GM18868 (cell line): ENCODE measurements at regions not wholly inside any gene's neighbourhood (a gene's known extent, or its start where the extent isn't known, plus 50 kb on each side); places are given as distances from the start of the nearest gene placed in this dataset.
"Not testable (repeated sequence)": the region's sequence is repeated elsewhere in the genome, so short reads cannot be mapped to it uniquely, and the experiment has no call there.

ENCODE experiments used
- ATAC-seq: cut with Tn5 transposase; IDR thresholded peaks from one replicate; pipeline ENCODE4 v1.9.1; 2021; ENCODE audit warnings: mild to moderate bottlenecking, moderate library complexity; ENCODE audit not compliant: unreplicated experiment

GRCh38 chr20:29516847-29517246 lies 1740.6 kb upstream of the DEFB115 start:
- not testable (repeated sequence) for ATAC-seq

- ATAC-seq: not testable (repeated sequence)
These were observed 1737.7 kb upstream of the DEFB115 start for GRCh38 chr20:29519610-29520241.

GRCh38 chr20:29533566-29534177 lies 1723.8 kb upstream of the DEFB115 start:
- ATAC-seq: not testable (repeated sequence)

GRCh38 chr20:29566901-29567635 lies 1690.4 kb upstream of the DEFB115 start:
- not testable (repeated sequence) for ATAC-seq

GRCh38 chr20:29567671-29568070 lies 1689.8 kb upstream of the DEFB115 start:
- not testable (repeated sequence) for ATAC-seq

GRCh38 chr20:29570126-29570525 lies 1687.3 kb upstream of the DEFB115 start:
- not testable (repeated sequence) for ATAC-seq

- ATAC-seq: not testable (repeated sequence)
These were observed 1667.9 kb upstream of the DEFB115 start for GRCh38 chr20:29589530-29589929.

GRCh38 chr20:29604163-29604562 lies 1653.3 kb upstream of the DEFB115 start:
- ATAC-seq: not testable (repeated sequence)

- not testable (repeated sequence) for ATAC-seq
These were observed 1651.3 kb upstream of the DEFB115 start for GRCh38 chr20:29606171-29606570.

- not testable (repeated sequence) for ATAC-seq
These were observed 1628.1 kb upstream of the DEFB115 start for GRCh38 chr20:29629395-29629794.
